ENCODE measurements at regions not wholly inside any gene's neighbourhood (a gene's known extent, or its start where the extent isn't known, plus 50 kb on each side); places are given as distances from the start of the nearest gene placed in this dataset.

GRCh38 chr16:52957199-52957598 lies 95.5 kb downstream of the CHD9NB start:
- ChIA-PET CTCF (ENCODE audit: low intra/inter-chr PET ratio) (no interaction called here), POLR2A (no interaction called here)

More at GRCh38 chr16:52957199-52957598, 95.5 kb downstream of the CHD9NB start:
- Histone ChIP-seq H3K4me2 (ENCODE audit: insufficient read depth, low read length) (no peak overlapping the region), H3K27ac (ENCODE audit: extremely low read depth, low read depth, low read length) (no peak overlapping the region), H3K79me2 (ENCODE audit: control insufficient read depth, insufficient read depth, low read length) (no peaks in the 10 kb centered on the region), H3K9ac (ENCODE audit: insufficient read depth in 1 of 2, low read depth in 2 of 2, low read length in 2 of 2) (no peak overlapping the region), H3K4me1 (replicated peaks in 1 of 2; ENCODE audit: control insufficient read depth in 2 of 2, insufficient read depth in 2 of 2, low read length in 2 of 2) (no peaks in the 10 kb centered on the region), H3K27me3 (ENCODE audit: control insufficient read depth in 2 of 2, insufficient read depth in 2 of 2, low read length in 2 of 2) (no peaks in the 10 kb centered on the region), H4K20me1 (replicated peaks; ENCODE audit: control insufficient read depth, insufficient read depth, low read length) (no peaks in the 10 kb centered on the region), H2AFZ (ENCODE audit: low read depth, low read length) (no peak overlapping the region), H3K9me3 (replicated peaks; ENCODE audit: control insufficient read depth, insufficient read depth, low read depth, low read length) (no peaks in the 10 kb centered on the region), H3K36me3 (ENCODE audit: control insufficient read depth, insufficient read depth, low read length) (no peaks in the 10 kb centered on the region), H3K9me1 (ENCODE audit: control insufficient read depth, insufficient read depth, low read length) (no peaks in the 10 kb centered on the region), H3K4me3 (no peak overlapping the region)
- FAIRE-seq (no peak), DNase-seq (ENCODE audit: extremely low read depth in 1 of 4, low spot score in 3 of 4) (no peak), ATAC-seq (no peak)
- in situ Hi-C loops (cut with MboI), result no loop called here
- no TSS peak for BruUV-seq (replicated peaks)
- intact Hi-C loops (cut with micrococcal nuclease), result no loop called here
- WGBS (ENCODE audit: insufficient coverage, low coverage, missing lambda C conversion rate), result 3% methylated on average over 3 of the region's 3 CpGs
- TF ChIP-seq CBFB (CRISPR knock-in tag; IDR thresholded peaks at IDR 0.05) (no peak), ZNF232 (CRISPR knock-in tag; IDR thresholded peaks at IDR 0.05) (no peak), C11orf30 (IDR thresholded peaks at IDR 0.05; ENCODE audit: low read depth) (no peak), CEBPB (tag; IDR thresholded peaks at IDR 0.05) (peak; percentile 74), CREB1 (IDR thresholded peaks at IDR 0.05) (no peak), CREB1 (CRISPR knock-in tag; IDR thresholded peaks at IDR 0.05) (no peak), GATAD2B (IDR thresholded peaks at IDR 0.05; ENCODE audit: borderline replicate concordance) (no peak), EP300 (IDR thresholded peaks at IDR 0.05; ENCODE audit: low read length) (no peak), ZNF175 (CRISPR knock-in tag; IDR thresholded peaks at IDR 0.05; ENCODE audit: low read depth) (no peak), CEBPG (CRISPR knock-in tag; IDR thresholded peaks at IDR 0.05) (no peak), CEBPG (tag; conservative IDR thresholded peaks at IDR 0.05 in 1 of 2, IDR thresholded peaks at IDR 0.05 in 1 of 2) (0 out of 4 replicates have a peak, but pooled peaks of 1 of the 2 experiments have one; percentile 31), BCOR (IDR thresholded peaks at IDR 0.05) (no peak), BCLAF1 (IDR thresholded peaks at IDR 0.05; ENCODE audit: borderline replicate concordance in 1 of 2, control insufficient read depth in 1 of 2, low read depth in 2 of 2, low read length in 1 of 2) (no peak), ELF2 (CRISPR knock-in tag; IDR thresholded peaks at IDR 0.05) (no peak), CBX8 (IDR thresholded peaks at IDR 0.05; ENCODE audit: borderline replicate concordance, extremely low read depth, low read depth, low read length, poor library complexity, severe bottlenecking) (no peak)
